Body of pancreas (tissue), 4 donors: ENCODE measurements at regions not wholly inside any gene's neighbourhood (a gene's known extent, or its start where the extent isn't known, plus 50 kb on each side); places are given as distances from the start of the nearest gene placed in this dataset.

ENCODE experiments used
- ATAC-seq: fragments of 150-250 bp; one replicate; pipeline ENCODE4 v1.9.1; 2016
- DNase-seq, 4 donors: peaks; one replicate each; pipeline ENCODE4 v3.0.0-alpha.2; 2019
- H3K27ac ChIP-seq, 4 donors: fragments of 200-600 bp; sonication (generic); 1 replicate in 3 of 4; 2 replicates in 1 of 4; pipeline versions ENCODE4 v1.5.1 to v1.6.1; 2016 to 2019; ENCODE audit warnings: mild to moderate bottlenecking in 1 of 4, mixed read lengths in 1 of 4, moderate library complexity in 1 of 4
- H3K27me3 ChIP-seq, 2 donors: fragments of 200-600 bp; sonication (generic); one replicate each; pipeline ENCODE4 v1.6.0; 2016; ENCODE audit warnings: mild to moderate bottlenecking in 1 of 2
- H3K36me3 ChIP-seq, 2 donors: fragments of 200-600 bp; sonication (generic); replicated peaks in 1 of 2; 2 replicates each; pipeline ENCODE4 v1.5.1; 2016; ENCODE audit warnings: low read depth in 2 of 2; ENCODE audit not compliant: insufficient read depth in 1 of 2
- H3K4me1 ChIP-seq: fragments of 200-600 bp; sonication (generic); one replicate; pipeline ENCODE4 v1.6.0; 2016
- H3K4me3 ChIP-seq, 2 donors: fragments of 200-600 bp; sonication (generic); 1 replicate in 1 of 2; 2 replicates in 1 of 2; pipeline ENCODE4 v1.5.1; 2016 to 2019
- H3K9me3 ChIP-seq, 3 donors: fragments of 200-600 bp; sonication (generic); 1 replicate in 2 of 3; 2 replicates in 1 of 3; pipeline ENCODE4 v1.5.1; 2016
- CTCF ChIP-seq, 7 experiments: fragments of 450-650 bp in 4 of 7; fragments of 200-600 bp in 3 of 7; sonication (generic) in 3 of 7; IDR thresholded peaks; one replicate each; pipeline ENCODE4 v1.5.1; 2016 to 2019; ENCODE audit warnings: antibody characterized with exemption in 7 of 7
- POLR2A ChIP-seq, 3 donors: fragments of 450-650 bp; IDR thresholded peaks; one replicate each; pipeline ENCODE4 v1.6.1; 2016; ENCODE audit warnings: antibody characterized with exemption in 3 of 3, mild to moderate bottlenecking in 2 of 3
- WGBS, 2 donors: methylation state at CpG; one replicate each; pipeline ENCODE4 v1.1.5; 2017; 5-methylcytosine and 5-hydroxymethylcytosine counted together
- intact Hi-C: fragments of 100-400 bp; cut with DNase I; formaldehyde crosslinking; loops from one replicate; pipeline ENCODE4 v1.15.1; 2023

DNA sequence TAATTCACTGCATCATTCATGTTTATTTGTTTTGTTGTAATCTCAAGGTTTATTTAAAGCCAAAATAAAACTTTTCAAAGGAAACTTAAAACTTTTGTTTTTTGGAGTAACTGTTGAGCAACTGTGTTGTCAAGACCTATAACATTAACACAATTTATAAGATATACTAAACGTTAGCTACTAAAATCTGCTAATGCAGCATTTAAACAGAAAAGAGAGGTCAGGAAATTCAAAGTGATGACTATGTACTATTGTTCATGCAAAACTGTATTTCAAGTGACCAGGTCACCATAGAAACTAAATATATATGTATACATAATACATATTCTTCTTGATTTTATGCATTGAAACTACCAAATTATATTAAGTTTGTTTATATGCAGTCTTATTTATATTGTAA is 1740.9 kb downstream of the EFNA5 start:
- no peak for DNase-seq
- TF ChIP-seq POLR2A (IDR thresholded peaks at IDR 0.05), result no peak
- TF ChIP-seq CTCF (IDR thresholded peaks at IDR 0.05), result no peak
- H3K9me3 ChIP-seq, result no peaks in the 10 kb centered on the region
- no peaks in the 10 kb centered on the region for H3K36me3 ChIP-seq
- 51 to 55% methylated on average over 1 of the region's 1 CpG for WGBS, 2 donors
- no peak overlapping the region for H3K27ac ChIP-seq
- intact Hi-C loops, result no loop called here
- H3K4me3 ChIP-seq, result no peak overlapping the region
- no peak for ATAC-seq
- no peaks in the 10 kb centered on the region for H3K4me1 ChIP-seq
- no peaks in the 10 kb centered on the region for H3K27me3 ChIP-seq

DNA sequence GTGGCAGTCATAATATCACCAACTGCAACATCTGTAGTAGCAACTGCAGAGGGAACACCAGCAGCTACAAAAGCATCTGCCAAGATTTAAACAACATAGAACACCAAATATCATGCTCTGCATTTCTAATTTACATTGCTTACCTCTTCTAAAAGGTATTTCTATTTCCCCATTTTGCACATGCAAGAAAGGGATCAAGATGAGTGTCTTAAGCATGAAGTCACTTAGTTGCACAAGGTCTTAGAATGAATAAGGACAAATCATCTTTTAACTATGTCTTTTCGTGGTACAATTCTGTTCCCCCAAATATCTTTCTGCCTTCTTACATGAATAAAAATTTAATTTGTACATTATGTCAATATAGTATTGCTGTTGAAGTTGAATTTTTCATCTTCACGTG is 1746.4 kb downstream of the EFNA5 start:
- no peak overlapping the region for H3K4me3 ChIP-seq
- no peak for DNase-seq
- TF ChIP-seq CTCF (IDR thresholded peaks at IDR 0.05) (no peak), POLR2A (IDR thresholded peaks at IDR 0.05) (no peak)
- intact Hi-C loops, result no loop called here
- no peak for ATAC-seq
- 49 to 59% methylated on average over 2 of the region's 2 CpGs for WGBS, 2 donors
- H3K4me1 ChIP-seq, result no peaks in the 10 kb centered on the region
- H3K36me3 ChIP-seq, result no peaks in the 10 kb centered on the region
- H3K27me3 ChIP-seq, result no peaks in the 10 kb centered on the region
- H3K27ac ChIP-seq, result no peak overlapping the region
- no peaks in the 10 kb centered on the region for H3K9me3 ChIP-seq

- Histone ChIP-seq H3K36me3 (no peaks in the 10 kb centered on the region), H3K4me3 (no peak overlapping the region), H3K27ac (no peak overlapping the region), H3K9me3 (no peaks in the 10 kb centered on the region), H3K4me1 (no peaks in the 10 kb centered on the region), H3K27me3 (no peaks in the 10 kb centered on the region)
- DNase-seq (no peak), ATAC-seq (no peak)
- TF ChIP-seq CTCF (IDR thresholded peaks at IDR 0.05), result no peak
- no peak for TF ChIP-seq POLR2A (IDR thresholded peaks at IDR 0.05)
- WGBS, 2 donors, result 48 to 65% methylated on average over 1 of the region's 1 CpG
- intact Hi-C loops, result no loop called here
Measured at GRCh38 chr5:105922574-105922973, 1748.2 kb downstream of the EFNA5 start.

DNA sequence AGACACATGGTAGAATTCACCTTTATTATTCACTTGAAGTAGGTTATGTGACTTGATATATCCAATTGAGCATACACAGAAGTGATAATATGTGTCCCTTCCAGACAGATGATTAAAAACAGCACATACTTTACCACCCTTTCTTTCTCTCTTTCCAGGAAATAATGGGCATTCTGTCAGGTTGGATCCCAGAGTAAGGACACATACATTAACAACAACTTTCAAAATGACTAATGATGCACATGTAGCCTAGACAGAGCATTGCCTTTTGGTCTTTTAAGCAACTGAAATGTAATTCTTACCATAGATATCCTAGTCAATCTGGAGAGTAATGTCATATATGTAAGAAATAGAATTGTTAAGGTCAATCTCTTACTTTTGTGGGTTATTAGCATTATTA is 1748.7 kb downstream of the EFNA5 start:
- H3K27me3 ChIP-seq, result no peaks in the 10 kb centered on the region
- no peaks in the 10 kb centered on the region for H3K4me1 ChIP-seq
- no peak overlapping the region for H3K27ac ChIP-seq
- H3K9me3 ChIP-seq, result no peaks in the 10 kb centered on the region
- ATAC-seq (no peak), DNase-seq (no peak)
- H3K36me3 ChIP-seq, result no peaks in the 10 kb centered on the region
- TF ChIP-seq CTCF (IDR thresholded peaks at IDR 0.05), result no peak
- no peak for TF ChIP-seq POLR2A (IDR thresholded peaks at IDR 0.05)
- intact Hi-C loops, result no loop called here
- H3K4me3 ChIP-seq, result no peak overlapping the region

GRCh38 chr5:105917189-105917588 is 1753.5 kb downstream of the EFNA5 start:
- ATAC-seq (no peak), DNase-seq (no peak)
- WGBS, 2 donors, result 0 to 5% methylated on average over 1 of the region's 1 CpG
- Histone ChIP-seq H3K27ac (no peak overlapping the region), H3K9me3 (no peaks in the 10 kb centered on the region), H3K36me3 (no peaks in the 10 kb centered on the region), H3K4me3 (no peak overlapping the region), H3K27me3 (no peaks in the 10 kb centered on the region), H3K4me1 (no peaks in the 10 kb centered on the region)
- TF ChIP-seq POLR2A (IDR thresholded peaks at IDR 0.05) (no peak), CTCF (IDR thresholded peaks at IDR 0.05) (no peak)
- intact Hi-C loops, result no loop called here
